ENCODE measurements at regions not wholly inside any gene's neighbourhood (a gene's known extent, or its start where the extent isn't known, plus 50 kb on each side); places are given as distances from the start of the nearest gene placed in this dataset.

DNA sequence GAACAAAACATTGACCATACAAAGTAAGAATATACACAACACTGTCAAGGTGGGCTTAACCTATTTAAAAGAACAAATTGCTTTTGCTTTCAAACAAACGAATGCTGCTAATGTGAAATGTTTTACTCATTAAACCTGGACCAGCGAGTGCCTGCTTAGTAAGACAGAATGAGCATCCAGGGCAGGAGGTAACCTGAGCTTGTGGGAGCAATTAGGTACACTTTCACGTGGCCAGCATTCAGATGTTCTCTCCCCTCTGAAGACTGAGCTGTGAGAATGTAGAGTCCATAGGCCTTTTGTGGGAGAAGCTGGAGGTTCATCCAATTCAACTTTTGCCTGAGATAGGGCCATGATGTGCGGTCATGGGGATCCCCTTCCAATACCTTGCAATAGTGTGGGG lies 266.5 kb downstream of the TSN start:
- no peak overlapping the region for H3K4me2 ChIP-seq (ENCODE audit: insufficient read depth, low read length)
- peaks cover 0 to 31% of the 10 kb centered on the region in 2 experiments; a peak in 3 of 5 replicates for H3K27me3 ChIP-seq (ENCODE audit: control insufficient read depth in 2 of 2, insufficient read depth in 2 of 2, low read length in 2 of 2)
- H4K20me1 ChIP-seq (replicated peaks; ENCODE audit: control insufficient read depth, insufficient read depth, low read length) = no peaks in the 10 kb centered on the region
- POLR2A ChIA-PET = no interaction called here
- 1% methylated on average over 4 of the region's 4 CpGs for WGBS (ENCODE audit: insufficient coverage, low coverage, missing lambda C conversion rate)
- H3K27ac ChIP-seq (ENCODE audit: extremely low read depth, low read depth, low read length) = no peak overlapping the region
- DNase-seq (ENCODE audit: extremely low read depth in 1 of 4, low spot score in 3 of 4) (no peak), FAIRE-seq (no peak), ATAC-seq (no peak)
- H3K79me2 ChIP-seq (ENCODE audit: control insufficient read depth, insufficient read depth, low read length) = no peaks in the 10 kb centered on the region
- H3K9me3 ChIP-seq (replicated peaks; ENCODE audit: control insufficient read depth, insufficient read depth, low read depth, low read length) = no peaks in the 10 kb centered on the region
- H3K9ac ChIP-seq (ENCODE audit: insufficient read depth in 1 of 2, low read depth in 2 of 2, low read length in 2 of 2) = no peak overlapping the region
- no peaks in the 10 kb centered on the region for H3K4me1 ChIP-seq (replicated peaks in 1 of 2; ENCODE audit: control insufficient read depth in 2 of 2, insufficient read depth in 2 of 2, low read length in 2 of 2)
- intact Hi-C loops (cut with micrococcal nuclease) = no loop called here
- in situ Hi-C loops (cut with MboI) = no loop called here
- H2AFZ ChIP-seq (ENCODE audit: low read depth, low read length) = no peak overlapping the region
- H3K9me1 ChIP-seq (ENCODE audit: control insufficient read depth, insufficient read depth, low read length) = no peaks in the 10 kb centered on the region
- H3K4me3 ChIP-seq = no peak overlapping the region
- no TSS peak for BruUV-seq (replicated peaks)
- H3K36me3 ChIP-seq (ENCODE audit: control insufficient read depth, insufficient read depth, low read length) = no peaks in the 10 kb centered on the region
- CTCF ChIA-PET (ENCODE audit: low intra/inter-chr PET ratio) = no interaction called here
- TF ChIP-seq KDM2B (CRISPR knock-in tag; IDR thresholded peaks at IDR 0.05) (no peak), ZBTB34 (CRISPR knock-in tag; IDR thresholded peaks at IDR 0.05) (no peak), XRCC4 (IDR thresholded peaks at IDR 0.05; ENCODE audit: extremely low read depth, insufficient read depth, insufficient read length) (no peak), RBFOX2 (IDR thresholded peaks at IDR 0.05; ENCODE audit: low read depth, low read length) (no peak), NFIX (CRISPR knock-in tag; IDR thresholded peaks at IDR 0.05; ENCODE audit: low read depth) (no peak), PHF21A (IDR thresholded peaks at IDR 0.05; ENCODE audit: borderline replicate concordance, low read depth) (no peak), PHB2 (IDR thresholded peaks at IDR 0.05; ENCODE audit: low read depth) (no peak), ATF2 (CRISPR knock-in tag; IDR thresholded peaks at IDR 0.05) (no peak), ZKSCAN1 (IDR thresholded peaks at IDR 0.05; ENCODE audit: low read depth, low read length) (no peak), MAFG (tag; conservative IDR thresholded peaks at IDR 0.05) (no peak), PRDM10 (IDR thresholded peaks at IDR 0.05; ENCODE audit: partially characterized antibody) (no peak), RAD21 (CRISPR knock-in tag; conservative IDR thresholded peaks at IDR 0.05 in 1 of 2, IDR thresholded peaks at IDR 0.05 in 1 of 2) (no peak), ELF4 (CRISPR knock-in tag; IDR thresholded peaks at IDR 0.05) (no peak), ZNF232 (CRISPR knock-in tag; IDR thresholded peaks at IDR 0.05) (no peak), PTTG1 (tag; IDR thresholded peaks at IDR 0.05; ENCODE audit: low read depth) (no peak), GABPB2 (CRISPR knock-in tag; conservative IDR thresholded peaks at IDR 0.05) (no peak)
- TF ChIP-seq, protein P1, sequence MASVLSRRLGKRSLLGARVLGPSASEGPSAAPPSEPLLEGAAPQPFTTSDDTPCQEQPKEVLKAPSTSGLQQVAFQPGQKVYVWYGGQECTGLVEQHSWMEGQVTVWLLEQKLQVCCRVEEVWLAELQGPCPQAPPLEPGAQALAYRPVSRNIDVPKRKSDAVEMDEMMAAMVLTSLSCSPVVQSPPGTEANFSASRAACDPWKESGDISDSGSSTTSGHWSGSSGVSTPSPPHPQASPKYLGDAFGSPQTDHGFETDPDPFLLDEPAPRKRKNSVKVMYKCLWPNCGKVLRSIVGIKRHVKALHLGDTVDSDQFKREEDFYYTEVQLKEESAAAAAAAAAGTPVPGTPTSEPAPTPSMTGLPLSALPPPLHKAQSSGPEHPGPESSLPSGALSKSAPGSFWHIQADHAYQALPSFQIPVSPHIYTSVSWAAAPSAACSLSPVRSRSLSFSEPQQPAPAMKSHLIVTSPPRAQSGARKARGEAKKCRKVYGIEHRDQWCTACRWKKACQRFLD (CRISPR knock-in tag; IDR thresholded peaks at IDR 0.05) = no peak
